ENCODE measurements at regions not wholly inside any gene's neighbourhood (a gene's known extent, or its start where the extent isn't known, plus 50 kb on each side); places are given as distances from the start of the nearest gene placed in this dataset.
"Not testable (repeated sequence)": the region's sequence is repeated elsewhere in the genome, so short reads cannot be mapped to it uniquely, and the experiment has no call there.

DNA sequence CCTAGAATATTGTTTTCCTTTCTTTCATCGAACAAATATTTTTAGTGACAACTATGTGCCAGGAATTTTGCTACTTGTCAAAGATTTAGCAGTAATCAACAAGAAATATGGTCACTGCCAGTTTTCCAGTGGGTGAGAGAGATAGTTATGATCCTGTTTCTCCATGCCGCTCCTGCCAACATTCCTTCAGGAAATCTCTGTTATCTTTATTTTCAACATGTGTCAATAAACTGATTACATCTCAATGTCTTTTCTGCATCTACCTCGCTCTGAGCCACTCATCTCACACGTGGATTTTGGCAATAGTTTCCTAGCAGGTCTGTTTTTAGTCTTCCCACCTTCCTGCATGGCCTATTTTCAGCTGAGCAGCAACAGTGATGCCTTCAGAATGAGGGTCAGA is 650.0 kb upstream of the STXBP6 start:
- no peaks in the 10 kb centered on the region for H3K36me3 Mint-ChIP-seq
- H3K9me3 Mint-ChIP-seq: peaks cover 6% of the 10 kb centered on the region
- H3K27ac Mint-ChIP-seq: no peak overlapping the region
- no peaks in the 10 kb centered on the region for H3K4me1 Mint-ChIP-seq
- no peak overlapping the region for H3K4me3 Mint-ChIP-seq
- no peak for DNase-seq (ENCODE audit: low spot score in 2 of 2)
- ATAC-seq (ENCODE audit: low read depth): no peak
- H3K27me3 Mint-ChIP-seq: no peaks in the 10 kb centered on the region

DNA sequence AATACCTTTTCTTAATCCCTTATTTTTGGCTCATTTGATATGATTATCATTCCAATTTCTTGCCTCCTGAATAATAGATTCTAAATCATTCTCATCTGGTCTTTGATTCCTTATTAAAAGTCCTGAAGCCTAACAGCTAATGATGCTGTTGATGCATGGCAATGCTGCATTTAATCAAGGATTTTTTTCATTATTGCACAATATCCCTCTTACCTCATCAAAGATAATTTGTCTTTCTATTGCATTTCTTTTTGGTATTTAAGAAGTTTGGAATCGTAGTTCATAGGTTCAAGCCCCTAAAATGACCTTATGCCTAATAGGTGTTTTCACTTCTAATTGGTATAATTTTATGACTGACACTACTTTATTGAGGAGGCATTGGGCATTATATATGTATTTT is 648.2 kb upstream of the STXBP6 start:
- Mint-ChIP-seq H3K27me3 (no peaks in the 10 kb centered on the region), H3K4me1 (no peaks in the 10 kb centered on the region), H3K27ac (no peak overlapping the region), H3K36me3 (no peaks in the 10 kb centered on the region), H3K9me3 (peaks cover 8% of the 10 kb centered on the region), H3K4me3 (no peak overlapping the region)
- no peak for ATAC-seq (ENCODE audit: low read depth)
- DNase-seq (ENCODE audit: low spot score in 2 of 2): no peak

DNA sequence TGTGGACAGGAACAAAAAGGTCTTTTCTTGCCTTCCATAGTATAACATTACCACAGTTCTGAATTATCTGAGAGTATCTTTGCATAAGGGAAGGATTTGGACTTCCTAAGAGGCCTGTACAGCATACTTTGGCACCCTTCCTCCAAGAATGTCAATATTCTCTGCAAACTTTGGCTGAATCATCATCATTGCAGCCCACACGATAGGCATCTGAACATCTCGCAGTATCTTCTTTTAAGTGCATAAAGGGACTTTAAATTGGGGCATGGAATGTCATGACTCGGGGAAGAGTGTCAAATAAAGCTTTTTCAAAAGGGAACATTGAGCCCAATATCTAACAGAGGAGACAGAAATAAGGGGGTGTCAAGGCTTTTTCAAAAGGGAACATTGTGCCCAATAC is 646.2 kb upstream of the STXBP6 start:
- Mint-ChIP-seq H3K4me1 (no peaks in the 10 kb centered on the region), H3K27me3 (peaks cover 1% of the 10 kb centered on the region), H3K36me3 (no peaks in the 10 kb centered on the region), H3K9me3 (peaks cover 10% of the 10 kb centered on the region), H3K4me3 (no peak overlapping the region), H3K27ac (no peak overlapping the region)
- no peak for ATAC-seq (ENCODE audit: low read depth)
- no peak for DNase-seq (ENCODE audit: low spot score in 2 of 2)

DNA sequence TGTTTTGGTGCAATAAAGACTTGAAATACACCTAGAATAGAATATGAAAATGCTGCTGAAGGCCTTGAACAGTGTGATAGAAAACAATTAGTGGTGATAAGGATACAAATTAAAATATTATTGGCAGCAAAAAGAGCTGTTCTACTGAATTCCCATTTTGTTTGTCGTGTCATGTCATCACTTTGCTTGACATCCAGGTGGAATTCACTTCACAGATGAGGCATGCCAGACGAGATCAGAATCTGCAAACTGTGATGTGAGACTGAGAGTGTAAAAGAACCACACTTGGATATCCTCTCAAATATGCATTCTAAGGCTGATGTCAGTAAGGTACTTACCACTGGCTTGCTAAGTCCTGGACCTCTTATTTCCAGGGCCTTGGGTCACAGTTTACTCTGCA is 635.1 kb upstream of the STXBP6 start:
- H3K27me3 Mint-ChIP-seq: no peaks in the 10 kb centered on the region
- H3K4me3 Mint-ChIP-seq: no peak overlapping the region

DNA sequence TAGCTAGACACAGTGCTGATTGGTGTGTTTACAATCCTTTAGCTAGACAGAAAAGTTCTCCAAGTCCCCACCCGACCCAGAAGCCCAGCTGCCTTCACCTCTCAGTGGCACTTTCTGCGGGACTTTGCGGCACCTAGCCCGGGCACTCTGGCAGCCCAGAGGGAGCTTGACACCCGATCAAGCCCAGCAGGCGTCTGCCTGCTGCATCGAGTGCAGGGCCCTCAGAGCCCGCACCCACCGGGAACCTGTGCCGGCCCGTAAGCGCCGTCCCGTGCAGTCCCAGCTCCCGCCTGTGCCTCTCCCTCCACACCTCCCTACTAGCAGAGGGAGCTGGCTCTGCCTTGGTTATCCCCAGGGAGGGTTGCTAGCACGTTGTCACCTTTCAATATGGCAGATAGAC is 631.0 kb upstream of the STXBP6 start:
- H3K36me3 Mint-ChIP-seq: no peaks in the 10 kb centered on the region
- no peaks in the 10 kb centered on the region for H3K27me3 Mint-ChIP-seq
- no peaks in the 10 kb centered on the region for H3K4me1 Mint-ChIP-seq
- peaks cover 4% of the 10 kb centered on the region for H3K9me3 Mint-ChIP-seq
- no peak for ATAC-seq (ENCODE audit: low read depth)
- H3K27ac Mint-ChIP-seq: no peak overlapping the region
- H3K4me3 Mint-ChIP-seq: no peak overlapping the region
- DNase-seq (ENCODE audit: low spot score in 2 of 2): no peak

More for the DNA sequence above, 635.1 kb upstream of the STXBP6 start:
- Mint-ChIP-seq H3K9me3 (no peaks in the 10 kb centered on the region), H3K27ac (no peak overlapping the region), H3K36me3 (no peaks in the 10 kb centered on the region), H3K4me1 (no peaks in the 10 kb centered on the region)
- no peak for DNase-seq (ENCODE audit: low spot score in 2 of 2)
- no peak for ATAC-seq (ENCODE audit: low read depth)

DNA sequence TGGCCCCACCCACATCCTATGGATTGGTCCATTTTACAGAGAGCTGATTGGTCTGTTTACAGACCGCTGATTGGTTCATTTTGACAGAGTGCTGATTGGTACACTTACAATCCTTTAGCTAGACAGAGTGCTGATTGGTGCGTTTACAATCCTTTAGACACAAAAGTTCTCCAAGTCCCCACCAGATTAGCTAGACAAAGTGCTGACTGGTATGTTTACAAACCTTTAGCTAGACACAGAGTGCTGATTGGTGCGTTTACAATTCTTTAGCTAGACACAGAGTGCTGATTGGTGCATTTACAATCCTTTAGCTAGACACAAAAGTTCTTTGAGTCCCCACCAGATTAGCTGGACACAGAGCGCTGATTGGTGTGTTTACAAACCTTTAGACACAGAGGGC is 630.6 kb upstream of the STXBP6 start:
- H3K36me3 Mint-ChIP-seq; H3K4me3 Mint-ChIP-seq; H3K27me3 Mint-ChIP-seq; DNase-seq (ENCODE audit: low spot score in 2 of 2); H3K9me3 Mint-ChIP-seq; H3K4me1 Mint-ChIP-seq; H3K27ac Mint-ChIP-seq; ATAC-seq (ENCODE audit: low read depth): not testable (repeated sequence)

DNA sequence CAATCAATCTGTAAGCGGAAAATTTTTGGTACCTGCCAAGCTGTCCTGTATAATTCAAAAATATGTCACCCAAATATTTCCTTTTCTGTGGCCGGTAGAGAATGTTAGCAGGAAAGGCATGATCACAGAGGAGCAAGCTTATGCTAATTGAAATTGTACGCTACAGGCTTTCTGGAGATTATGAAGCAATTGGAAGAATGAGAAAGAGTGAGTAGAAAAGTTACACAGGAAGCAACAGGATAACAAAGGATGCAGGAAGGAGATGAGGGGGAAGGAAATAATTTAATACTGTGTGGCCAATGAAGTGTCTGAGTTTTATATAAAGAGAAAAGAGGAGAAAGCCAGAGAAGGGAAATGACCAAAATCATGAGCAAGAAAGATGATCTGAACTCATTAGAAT is 627.2 kb upstream of the STXBP6 start:
- Mint-ChIP-seq H3K4me3 (no peak overlapping the region), H3K27me3 (no peaks in the 10 kb centered on the region), H3K27ac (no peak overlapping the region), H3K9me3 (peaks cover 4% of the 10 kb centered on the region), H3K36me3 (no peaks in the 10 kb centered on the region), H3K4me1 (no peaks in the 10 kb centered on the region)
- ATAC-seq (ENCODE audit: low read depth) (no peak), DNase-seq (ENCODE audit: low spot score in 2 of 2) (no peak)

DNA sequence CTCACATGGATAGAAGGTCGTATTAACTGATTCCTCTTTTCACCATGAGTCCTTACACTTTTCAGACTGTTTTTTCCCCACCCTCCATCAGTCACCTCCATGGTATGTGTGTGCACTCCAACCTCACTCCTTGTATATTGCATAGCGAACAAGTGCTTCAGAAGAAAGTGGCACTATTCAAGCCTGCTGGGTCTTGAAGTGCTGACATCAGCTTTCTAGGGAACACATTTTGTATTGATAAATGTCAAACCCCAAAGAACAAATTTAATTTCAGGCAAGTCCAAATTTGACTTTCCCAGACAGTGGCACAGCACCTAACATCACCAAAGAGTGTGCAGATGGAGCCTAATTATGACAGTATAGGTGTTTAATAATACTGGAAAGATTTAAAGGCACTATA is 617.4 kb upstream of the STXBP6 start:
- no peaks in the 10 kb centered on the region for H3K4me1 Mint-ChIP-seq
- ATAC-seq (ENCODE audit: low read depth) (no peak), DNase-seq (ENCODE audit: low spot score in 2 of 2) (no peak)
- H3K36me3 Mint-ChIP-seq: no peaks in the 10 kb centered on the region
- no peak overlapping the region for H3K4me3 Mint-ChIP-seq
- H3K27me3 Mint-ChIP-seq: no peaks in the 10 kb centered on the region
- H3K27ac Mint-ChIP-seq: no peak overlapping the region
- peaks cover 3% of the 10 kb centered on the region for H3K9me3 Mint-ChIP-seq

DNA sequence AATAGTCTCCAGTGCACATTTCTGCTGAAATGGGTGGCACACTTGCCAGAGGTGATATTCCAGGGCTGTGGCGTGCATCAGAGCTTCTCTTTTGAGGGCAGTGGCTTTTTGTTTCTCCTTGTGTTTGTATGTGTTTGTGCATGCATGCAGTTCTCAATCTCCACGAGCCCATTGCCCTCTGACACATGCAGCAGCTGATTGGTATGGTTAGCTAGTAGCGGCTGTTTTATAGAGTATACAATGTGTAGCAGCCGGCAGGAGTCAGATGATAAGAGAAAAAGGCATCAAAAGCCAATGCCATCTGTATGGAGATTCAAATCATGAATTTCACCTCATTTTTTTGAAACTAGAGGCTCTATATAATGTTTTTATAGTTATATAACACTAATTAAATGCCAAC is 616.9 kb upstream of the STXBP6 start:
- H3K36me3 Mint-ChIP-seq: no peaks in the 10 kb centered on the region
- H3K4me3 Mint-ChIP-seq: no peak overlapping the region
- peaks cover 3% of the 10 kb centered on the region for H3K9me3 Mint-ChIP-seq
- no peaks in the 10 kb centered on the region for H3K4me1 Mint-ChIP-seq
- DNase-seq (ENCODE audit: low spot score in 2 of 2) (no peak), ATAC-seq (ENCODE audit: low read depth) (no peak)
- H3K27me3 Mint-ChIP-seq: no peaks in the 10 kb centered on the region
- no peak overlapping the region for H3K27ac Mint-ChIP-seq

DNA sequence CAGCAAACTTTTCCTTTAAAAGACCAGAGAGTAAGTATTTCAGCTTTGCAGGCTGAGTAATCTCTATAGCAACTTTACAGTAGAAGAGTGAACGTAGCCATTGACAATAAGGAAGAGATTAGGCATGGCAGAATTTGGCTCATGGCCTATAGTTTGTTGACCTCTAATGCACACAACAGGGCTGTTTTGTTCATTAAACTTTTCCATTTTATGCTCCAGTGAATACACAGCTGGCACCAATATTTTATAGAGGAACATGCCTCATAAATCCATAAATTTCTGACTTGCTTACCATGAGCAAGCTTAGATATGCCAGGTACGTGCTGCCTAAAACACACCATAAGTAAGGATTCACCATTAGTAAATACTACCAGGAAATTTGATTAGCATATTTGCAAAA is 609.0 kb upstream of the STXBP6 start:
- H3K4me3 Mint-ChIP-seq: no peak overlapping the region
- no peaks in the 10 kb centered on the region for H3K36me3 Mint-ChIP-seq
- DNase-seq (ENCODE audit: low spot score in 2 of 2): no peak
- peaks cover 3% of the 10 kb centered on the region for H3K9me3 Mint-ChIP-seq
- no peak overlapping the region for H3K27ac Mint-ChIP-seq
- no peaks in the 10 kb centered on the region for H3K4me1 Mint-ChIP-seq
- ATAC-seq (ENCODE audit: low read depth): no peak
- H3K27me3 Mint-ChIP-seq: no peaks in the 10 kb centered on the region

DNA sequence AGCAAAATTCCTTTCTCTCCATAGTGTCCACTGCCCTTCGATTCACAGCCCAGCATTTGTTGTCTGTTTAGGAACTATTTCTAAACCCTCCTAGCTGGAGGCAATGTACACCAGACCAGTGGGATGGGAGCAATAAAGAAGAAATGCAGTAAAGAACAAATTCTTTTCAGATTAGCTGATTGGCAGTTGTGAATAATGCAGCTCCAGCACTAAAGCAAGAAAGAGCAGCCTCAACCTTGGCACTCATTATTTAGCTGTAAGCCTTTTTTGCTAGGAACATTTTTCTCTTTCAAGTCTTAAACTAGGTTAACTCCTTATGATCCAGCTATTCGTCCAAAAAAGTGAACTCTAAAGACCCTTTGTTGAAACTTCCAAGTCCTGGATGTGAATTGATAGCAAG is 580.5 kb upstream of the STXBP6 start:
- no peak overlapping the region for H3K4me3 Mint-ChIP-seq

DNA sequence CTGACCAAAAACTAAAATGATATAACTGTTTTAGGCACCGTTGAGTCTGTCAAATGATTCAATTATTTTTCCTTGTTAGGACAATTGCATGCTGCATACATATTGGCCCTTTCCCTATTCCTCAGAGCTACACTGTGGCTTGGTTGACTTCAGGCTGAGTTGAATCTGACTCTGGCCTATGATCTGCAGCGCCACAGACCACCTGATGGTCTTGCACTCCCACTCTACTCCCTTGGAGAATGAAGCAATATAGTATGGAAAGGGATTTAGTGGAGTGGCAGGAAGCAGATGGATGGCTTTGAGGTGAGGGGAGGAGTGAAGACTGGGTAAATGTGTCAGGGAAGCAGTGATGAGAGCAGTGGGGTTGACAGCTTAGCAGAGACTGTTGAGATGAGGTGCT is 579.0 kb upstream of the STXBP6 start:
- ATAC-seq (ENCODE audit: low read depth) (no peak), DNase-seq (ENCODE audit: low spot score in 2 of 2) (no peak)
- Mint-ChIP-seq H3K27ac (no peak overlapping the region), H3K27me3 (no peaks in the 10 kb centered on the region), H3K36me3 (no peaks in the 10 kb centered on the region), H3K4me3 (no peak overlapping the region), H3K4me1 (no peaks in the 10 kb centered on the region), H3K9me3 (peaks cover 1% of the 10 kb centered on the region)

More for the DNA sequence above, 580.5 kb upstream of the STXBP6 start:
- ATAC-seq (ENCODE audit: low read depth) (no peak), DNase-seq (ENCODE audit: low spot score in 2 of 2) (no peak)
- H3K36me3 Mint-ChIP-seq: no peaks in the 10 kb centered on the region
- no peak overlapping the region for H3K27ac Mint-ChIP-seq
- no peaks in the 10 kb centered on the region for H3K4me1 Mint-ChIP-seq
- H3K27me3 Mint-ChIP-seq: no peaks in the 10 kb centered on the region
- H3K9me3 Mint-ChIP-seq: peaks cover 4% of the 10 kb centered on the region

DNA sequence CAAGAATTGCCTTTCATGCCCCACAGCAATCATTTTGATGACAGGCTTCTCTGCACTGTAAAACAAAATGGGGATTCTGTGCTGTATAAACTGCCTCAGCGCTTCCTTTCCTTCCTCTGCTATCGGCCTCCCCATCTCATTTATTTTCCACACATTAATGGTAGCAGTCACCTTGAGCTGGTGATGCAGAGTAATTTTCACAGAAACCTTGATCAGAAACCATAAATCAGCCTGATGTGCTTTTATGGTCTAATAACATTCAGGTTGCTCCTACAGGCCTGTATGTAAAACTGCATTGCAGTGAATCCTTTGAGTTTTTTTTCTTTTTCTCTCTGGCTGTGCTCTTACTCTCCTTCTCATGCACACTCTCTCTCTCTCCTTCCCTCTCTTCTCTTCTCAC is 578.4 kb upstream of the STXBP6 start:
- H3K27ac Mint-ChIP-seq: no peak overlapping the region

DNA sequence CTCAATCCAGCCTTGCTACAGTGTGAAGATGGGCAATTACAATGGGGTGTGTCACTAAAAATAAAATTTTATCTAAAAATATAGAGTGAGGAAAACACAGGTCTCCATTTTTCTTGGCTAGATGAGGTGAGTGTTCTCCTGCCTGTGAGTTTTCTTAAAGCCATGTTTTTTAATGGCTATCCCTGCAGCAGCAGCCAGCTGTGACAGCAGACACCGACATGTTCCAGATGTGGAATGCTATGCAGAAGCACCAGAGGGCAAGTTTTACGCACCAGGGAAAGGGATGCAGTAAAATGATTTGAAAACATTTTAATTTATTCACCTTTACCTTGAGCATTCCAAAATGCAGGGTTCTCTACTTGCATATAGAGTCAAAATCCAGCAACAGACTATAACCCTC is 577.0 kb upstream of the STXBP6 start:
- no peak for ATAC-seq (ENCODE audit: low read depth)
- Mint-ChIP-seq H3K9me3 (peaks cover 1% of the 10 kb centered on the region), H3K27me3 (no peaks in the 10 kb centered on the region), H3K4me1 (no peaks in the 10 kb centered on the region), H3K36me3 (no peaks in the 10 kb centered on the region), H3K4me3 (no peak overlapping the region), H3K27ac (no peak overlapping the region)
- no peak for DNase-seq (ENCODE audit: low spot score in 2 of 2)

More for the DNA sequence above, 578.4 kb upstream of the STXBP6 start:
- peaks cover 1% of the 10 kb centered on the region for H3K9me3 Mint-ChIP-seq
- H3K4me3 Mint-ChIP-seq: no peak overlapping the region
- DNase-seq (ENCODE audit: low spot score in 2 of 2): no peak
- ATAC-seq (ENCODE audit: low read depth): no peak
- H3K27me3 Mint-ChIP-seq: no peaks in the 10 kb centered on the region
- H3K4me1 Mint-ChIP-seq: no peaks in the 10 kb centered on the region
- no peaks in the 10 kb centered on the region for H3K36me3 Mint-ChIP-seq

DNA sequence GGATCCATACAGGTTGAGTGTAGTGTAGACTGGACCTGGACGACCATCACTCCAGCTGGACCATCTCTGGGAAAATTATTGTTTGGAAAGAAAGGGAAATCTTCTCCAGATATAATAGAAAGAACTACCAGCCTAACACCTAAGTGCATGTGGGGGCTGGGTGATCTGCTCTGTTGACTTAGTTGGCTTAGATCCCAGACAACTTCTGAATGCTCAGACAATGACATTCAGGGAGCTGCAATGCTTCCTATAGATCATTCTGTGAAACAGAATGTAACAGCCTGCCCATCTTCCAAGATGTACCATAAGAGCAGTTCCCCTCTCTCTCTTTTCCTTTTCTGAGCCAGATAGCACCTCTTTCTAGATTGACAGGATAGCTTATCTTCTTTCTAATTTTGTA is 572.8 kb upstream of the STXBP6 start:
- Mint-ChIP-seq H3K4me1 (no peaks in the 10 kb centered on the region), H3K9me3 (peaks cover 8% of the 10 kb centered on the region), H3K27ac (no peak overlapping the region), H3K4me3 (no peak overlapping the region), H3K36me3 (no peaks in the 10 kb centered on the region), H3K27me3 (no peaks in the 10 kb centered on the region)
- no peak for DNase-seq (ENCODE audit: low spot score in 2 of 2)
- ATAC-seq (ENCODE audit: low read depth): no peak

DNA sequence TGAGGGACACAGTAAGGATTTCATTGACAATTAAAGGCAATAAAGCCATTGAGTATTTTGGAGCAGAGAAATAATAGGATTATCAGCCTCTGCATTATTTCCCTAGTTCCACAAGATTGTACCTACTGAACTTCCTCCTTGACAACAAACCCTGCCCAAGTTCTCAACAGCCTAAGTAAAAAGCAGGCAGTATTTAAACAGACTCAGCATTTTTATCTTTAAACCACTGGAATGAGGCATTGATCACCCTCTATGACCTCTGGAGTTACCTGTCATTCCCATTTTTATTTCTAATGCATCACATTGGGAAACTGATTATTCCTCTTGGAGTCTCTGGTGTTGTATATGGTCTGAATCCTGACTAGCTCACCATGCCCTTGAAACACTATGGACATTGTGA is 570.6 kb upstream of the STXBP6 start:
- no peaks in the 10 kb centered on the region for H3K36me3 Mint-ChIP-seq
- DNase-seq (ENCODE audit: low spot score in 2 of 2) (no peak), ATAC-seq (ENCODE audit: low read depth) (no peak)
- H3K4me3 Mint-ChIP-seq: no peak overlapping the region
- H3K4me1 Mint-ChIP-seq: no peaks in the 10 kb centered on the region
- H3K9me3 Mint-ChIP-seq: peaks cover 13% of the 10 kb centered on the region
- no peaks in the 10 kb centered on the region for H3K27me3 Mint-ChIP-seq
- no peak overlapping the region for H3K27ac Mint-ChIP-seq
